PFSK-1 (cell line): ENCODE measurements at regions not wholly inside any gene's neighbourhood (a gene's known extent, or its start where the extent isn't known, plus 50 kb on each side); places are given as distances from the start of the nearest gene placed in this dataset.

Experiments used
- FOXP2 ChIP-seq: optimal IDR thresholded peaks from 2 replicates; pipeline ENCODE3; 2011; ENCODE audit warnings: borderline replicate concordance, control low read depth, inconsistent platforms; ENCODE audit not compliant: insufficient read depth; ENCODE audit errors: extremely low read length, extremely low read depth
- POLR2AphosphoS5 ChIP-seq: IDR thresholded peaks from 2 replicates; pipeline ENCODE4 v1.6.1; 2012; ENCODE audit warnings: low read depth, mild to moderate bottlenecking, control low read depth, low read length, moderate library complexity
- REST ChIP-seq, 2 experiments: IDR thresholded peaks; 2 replicates each; pipeline versions ENCODE4 v1.6.1 to v1.8.0; 2011 to 2012; ENCODE audit warnings: low read depth in 2 of 2, low read length in 2 of 2, control low read depth in 1 of 2, inconsistent platforms in 1 of 2, mild to moderate bottlenecking in 1 of 2, moderate library complexity in 1 of 2; ENCODE audit not compliant: insufficient read depth in 1 of 2
- SIN3A ChIP-seq: IDR thresholded peaks from 2 replicates; pipeline ENCODE4 v1.6.1; 2012; ENCODE audit warnings: mild to moderate bottlenecking, low read length, moderate library complexity, borderline replicate concordance; ENCODE audit not compliant: insufficient read depth
- TAF1 ChIP-seq: IDR thresholded peaks from 2 replicates; pipeline ENCODE4 v1.6.1; 2012; ENCODE audit warnings: low read length, control low read depth, borderline replicate concordance; ENCODE audit not compliant: insufficient read depth

GRCh38 chrX:110430293-110431076 lies 71.8 kb downstream of the RTL9 start:
- no peak for TF ChIP-seq FOXP2
- TF ChIP-seq POLR2AphosphoS5, result no peak
- no peak for TF ChIP-seq SIN3A
- TF ChIP-seq REST (IDR thresholded peaks at IDR 0.05; ENCODE audit: insufficient read depth in 1 of 2, low read depth in 2 of 2, low read length in 2 of 2), result no peak
- no peak for TF ChIP-seq TAF1

- no peak for TF ChIP-seq REST (IDR thresholded peaks at IDR 0.05; ENCODE audit: insufficient read depth in 1 of 2, low read depth in 2 of 2, low read length in 2 of 2)
- TF ChIP-seq SIN3A, result no peak
- TF ChIP-seq TAF1, result no peak
- no peak for TF ChIP-seq FOXP2
- TF ChIP-seq POLR2AphosphoS5, result no peak
These were observed 73.7 kb downstream of the RTL9 start for GRCh38 chrX:110432091-110432905.

DNA sequence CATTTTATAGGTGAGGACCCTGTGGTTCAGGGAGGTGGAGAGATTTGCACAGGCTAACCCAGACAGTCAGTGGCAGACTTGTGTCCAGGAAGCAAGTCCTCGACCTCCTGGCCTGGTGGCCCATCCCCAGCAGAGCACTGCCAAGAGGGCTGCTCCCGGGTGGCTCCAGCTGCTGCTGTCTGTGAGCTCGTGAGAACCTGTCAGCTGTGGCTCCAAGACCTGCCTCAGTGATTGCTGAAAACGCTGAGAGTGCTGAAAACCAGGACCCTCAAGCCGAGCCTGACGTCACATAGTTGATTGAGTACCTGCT lies 74.2 kb downstream of the RTL9 start:
- TF ChIP-seq FOXP2, result no peak
- TF ChIP-seq REST (IDR thresholded peaks at IDR 0.05; ENCODE audit: insufficient read depth in 1 of 2, low read depth in 2 of 2, low read length in 2 of 2), result no peak
- TF ChIP-seq SIN3A, result no peak
- no peak for TF ChIP-seq POLR2AphosphoS5
- TF ChIP-seq TAF1, result no peak

DNA sequence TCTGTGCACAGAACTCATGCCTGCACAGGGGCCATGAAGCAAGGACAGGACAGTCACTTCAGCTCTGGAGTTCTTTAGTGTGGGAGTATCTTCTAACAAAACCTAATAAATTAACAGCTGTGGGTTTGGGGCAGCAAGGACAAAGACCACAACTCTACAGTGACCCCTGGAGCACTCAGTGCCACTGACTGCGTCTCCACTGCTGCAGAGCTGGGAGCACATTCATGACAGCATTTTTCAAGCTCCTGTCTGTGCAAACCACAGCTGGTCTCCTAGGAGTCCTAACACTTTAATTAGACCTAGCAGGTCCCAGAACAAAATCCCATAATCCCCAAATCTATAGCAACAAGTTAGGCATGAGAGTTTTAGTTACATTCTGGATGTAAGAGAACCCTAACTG lies 76.5 kb downstream of the RTL9 start:
- no peak for TF ChIP-seq FOXP2
- no peak for TF ChIP-seq SIN3A
- no peak for TF ChIP-seq TAF1
- no peak for TF ChIP-seq POLR2AphosphoS5

GRCh38 chrX:110436523-110436922 lies 77.9 kb downstream of the RTL9 start:
- TF ChIP-seq POLR2AphosphoS5 (no peak), REST (IDR thresholded peaks at IDR 0.05; ENCODE audit: insufficient read depth in 1 of 2, low read depth in 2 of 2, low read length in 2 of 2) (no peak), SIN3A (no peak)
